ENCODE measurements at regions not wholly inside any gene's neighbourhood (a gene's known extent, or its start where the extent isn't known, plus 50 kb on each side); places are given as distances from the start of the nearest gene placed in this dataset.

GRCh38 chr10:130816116-130816901 lies 495.2 kb downstream of the TCERG1L start:
- TF ChIP-seq CTCF (optimal IDR thresholded peaks at IDR 0.05 in 1 of 3, IDR thresholded peaks at IDR 0.05 in 1 of 3, conservative IDR thresholded peaks at IDR 0.05 in 1 of 3; ENCODE audit: extremely low read depth in 1 of 3, insufficient read depth in 2 of 3, low read length in 3 of 3) (no peak), EZH2 (IDR thresholded peaks at IDR 0.05; ENCODE audit: low read length) (no peak)
